ENCODE measurements at regions not wholly inside any gene's neighbourhood (a gene's known extent, or its start where the extent isn't known, plus 50 kb on each side); places are given as distances from the start of the nearest gene placed in this dataset.
A peak's percentile ranks its signal among the peaks of the same experiment; 100 is the strongest.
"Not testable (repeated sequence)": the region's sequence is repeated elsewhere in the genome, so short reads cannot be mapped to it uniquely, and the experiment has no call there.

DNA sequence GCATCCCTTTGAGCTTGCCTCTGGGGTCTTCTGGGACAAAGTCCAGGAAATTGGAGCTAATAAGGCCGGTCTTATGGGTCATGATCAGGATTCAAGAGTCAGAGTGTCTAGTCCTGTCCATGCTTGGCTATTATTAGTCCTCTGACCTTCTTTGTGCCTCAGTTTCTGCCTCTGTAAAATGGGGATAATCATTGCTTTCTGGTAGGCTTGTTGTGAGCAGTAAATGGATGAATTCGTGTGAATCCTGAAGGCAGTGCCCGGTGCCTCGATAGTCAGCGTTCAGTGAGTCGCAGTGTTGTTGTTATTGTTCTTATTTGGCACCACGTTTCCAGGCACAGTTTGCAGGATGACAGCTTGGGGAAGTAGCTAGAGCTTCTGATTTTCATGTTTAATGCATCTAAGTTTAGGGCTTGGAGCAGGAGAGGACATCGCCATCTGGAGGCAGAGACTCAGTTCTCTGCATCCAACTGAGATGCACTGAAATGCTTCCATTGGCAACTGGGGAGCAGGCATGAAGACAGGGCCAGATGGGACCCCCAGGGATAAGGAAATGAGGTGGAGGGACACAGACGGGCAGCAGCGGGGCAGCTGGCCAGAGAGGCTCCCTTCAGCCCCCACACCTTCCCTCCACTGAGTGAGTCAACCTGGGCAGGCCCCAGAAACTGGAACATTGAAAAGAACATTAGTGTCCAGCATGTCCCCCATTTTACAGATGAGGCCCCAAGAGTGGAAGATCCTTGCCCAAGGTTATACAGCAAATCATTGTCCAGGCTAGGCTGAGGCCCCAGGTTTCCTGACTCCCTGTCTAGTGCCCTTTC lies 160.3 kb downstream of the PTPRU start:
- no peak for DNase-seq

DNA sequence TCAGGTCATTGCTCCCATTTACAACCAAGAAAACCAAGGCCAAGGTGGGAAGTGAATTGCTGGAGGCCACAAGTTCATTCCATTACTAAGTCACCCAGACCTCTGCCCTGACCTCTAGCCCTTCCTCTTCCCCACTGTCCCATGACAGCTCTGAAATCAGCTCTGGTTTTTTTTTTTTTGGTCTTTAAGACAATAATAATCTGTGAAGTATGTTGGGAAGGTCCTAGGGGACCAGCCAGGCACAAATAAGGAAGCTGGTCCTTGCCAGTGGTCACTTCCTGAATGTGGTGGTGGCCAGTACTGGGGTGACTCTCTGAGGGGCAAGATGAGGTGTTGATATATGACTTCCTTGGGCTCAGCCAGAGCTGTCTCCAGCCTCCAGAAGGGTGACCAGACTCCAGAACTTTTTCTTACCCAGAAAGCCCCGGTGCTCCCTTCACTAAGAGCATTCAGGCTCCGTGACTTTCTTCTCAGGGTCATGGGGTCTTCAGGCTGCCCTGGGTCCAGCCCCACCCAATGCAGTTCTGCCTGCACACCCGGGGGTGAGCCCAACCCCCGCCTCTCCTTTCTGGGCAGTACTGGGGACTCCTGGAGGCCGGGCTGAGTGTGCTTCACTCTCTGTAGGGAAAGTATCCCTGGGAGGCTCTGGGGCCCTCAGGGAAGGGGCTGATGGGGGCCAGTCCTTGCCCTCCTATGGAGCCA lies 159.6 kb downstream of the PTPRU start:
- DNase-seq: no peak

DNA sequence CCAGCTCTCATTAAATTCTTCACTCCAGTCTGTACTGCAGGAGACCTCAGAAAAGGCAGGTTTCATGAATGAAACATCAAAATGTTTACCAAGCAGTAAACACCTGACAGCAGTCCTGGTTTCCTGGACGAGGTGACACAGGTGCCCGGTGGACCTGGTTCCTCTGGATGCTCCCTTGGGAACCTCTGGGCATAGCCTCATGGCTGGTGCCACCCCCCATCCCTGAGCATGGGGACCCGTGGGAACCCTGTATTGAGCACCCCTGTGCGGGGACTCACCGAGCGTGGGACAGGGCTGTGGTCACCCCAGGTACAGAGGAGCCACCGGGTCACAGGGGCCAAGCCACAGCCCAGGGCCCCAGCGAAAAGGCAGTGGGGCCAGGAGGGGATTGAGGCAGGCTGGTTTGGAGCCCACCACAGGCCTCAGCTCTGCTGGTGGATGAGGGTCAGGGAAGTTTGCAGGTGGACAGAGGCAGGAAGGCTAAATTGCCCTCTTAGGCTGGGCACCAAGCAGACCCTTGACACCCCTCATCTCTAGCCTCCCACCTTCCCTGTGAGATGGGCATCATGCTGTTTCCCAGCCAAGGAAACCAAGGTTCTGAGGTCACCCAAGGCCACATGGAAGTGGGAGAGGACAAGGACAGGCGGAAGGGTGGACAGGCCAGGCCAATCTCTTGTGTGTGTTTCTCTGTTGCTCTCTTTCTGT lies 158.4 kb downstream of the PTPRU start:
- no peak for DNase-seq

DNA sequence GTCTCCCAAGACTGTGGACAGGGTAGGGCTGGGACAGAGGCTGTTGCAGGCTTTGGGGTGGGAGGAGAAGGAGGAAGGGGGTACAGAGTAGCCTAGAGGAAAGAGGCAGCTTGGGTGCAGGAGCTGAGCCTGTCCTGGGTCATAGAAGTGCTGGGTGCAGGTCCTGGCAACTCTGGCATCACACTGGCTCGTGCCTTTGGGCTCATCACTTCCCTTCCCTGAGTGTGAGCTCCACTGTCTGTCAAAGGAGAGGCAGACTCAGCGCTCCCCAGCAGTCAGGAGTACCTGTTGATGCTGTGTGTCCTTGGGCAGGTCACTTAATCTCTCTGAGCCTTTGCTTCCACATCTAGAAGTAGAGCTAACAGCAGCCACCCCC lies 157.1 kb downstream of the PTPRU start:
- no peak for DNase-seq

DNA sequence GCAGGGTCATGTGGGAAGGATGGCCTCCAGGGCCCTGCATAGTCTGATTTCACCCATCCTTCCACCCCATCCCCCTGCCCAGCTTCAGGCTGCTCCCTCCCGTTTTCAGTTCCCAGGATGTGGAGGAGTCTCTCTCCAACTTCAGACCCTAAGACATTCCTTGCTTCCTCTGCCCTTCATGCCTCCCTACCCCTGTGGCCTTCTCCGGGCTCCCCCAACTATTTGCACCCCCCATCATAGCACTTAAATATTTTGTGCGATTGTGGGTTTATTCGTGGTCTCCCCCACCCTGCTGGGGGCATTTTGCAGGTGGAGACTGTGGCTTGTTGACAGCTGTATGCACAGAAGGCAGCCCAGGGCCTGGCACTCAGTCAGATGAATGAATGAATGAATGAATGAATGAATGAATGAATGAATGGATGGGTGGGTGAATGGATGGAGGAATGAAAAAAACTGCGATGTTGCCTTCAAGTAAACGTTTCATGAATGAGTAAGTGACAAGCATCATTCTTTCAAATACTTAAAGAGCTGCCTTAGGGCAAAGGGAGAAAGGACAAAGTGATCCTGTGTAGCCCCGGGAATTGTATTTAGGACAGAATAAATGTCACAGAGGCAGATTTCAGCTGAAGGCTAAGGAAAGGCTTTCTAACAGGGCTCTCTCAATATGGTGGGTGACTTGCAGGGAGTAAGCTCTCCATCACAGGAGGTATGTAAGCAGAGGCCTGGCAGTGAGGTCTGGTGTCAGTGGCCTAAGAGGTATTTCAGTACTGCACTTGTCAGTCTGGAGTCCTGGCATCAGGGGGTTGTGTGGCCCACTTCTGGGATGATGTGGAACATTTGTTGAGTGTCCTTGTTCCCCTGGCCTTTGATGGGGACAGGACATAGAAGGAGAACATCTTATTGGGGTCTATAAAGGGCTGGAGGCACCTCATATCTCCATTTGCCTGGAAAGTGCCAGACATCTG lies 156.4 kb downstream of the PTPRU start:
- DNase-seq: no peak

DNA sequence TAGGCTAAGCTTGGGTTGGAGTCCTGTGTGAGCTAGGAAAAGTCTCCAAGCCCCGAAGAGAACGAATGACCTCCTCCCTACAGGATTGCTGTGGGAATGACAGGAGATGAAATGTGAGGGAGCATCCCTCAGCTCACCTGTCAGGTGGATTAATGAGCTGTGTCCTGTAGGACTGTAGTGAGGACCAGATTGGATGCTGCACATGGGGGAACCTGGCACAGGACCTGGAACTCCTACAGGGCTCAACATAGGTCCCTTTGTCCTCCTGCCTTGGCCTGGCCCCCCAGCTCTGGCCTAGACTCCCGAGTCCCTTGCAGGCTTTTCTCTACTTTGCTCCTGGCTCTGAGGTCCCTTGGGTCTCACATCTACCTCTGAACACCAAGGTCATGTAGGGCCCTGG lies 155.7 kb downstream of the PTPRU start:
- DNase-seq: no peak

DNA sequence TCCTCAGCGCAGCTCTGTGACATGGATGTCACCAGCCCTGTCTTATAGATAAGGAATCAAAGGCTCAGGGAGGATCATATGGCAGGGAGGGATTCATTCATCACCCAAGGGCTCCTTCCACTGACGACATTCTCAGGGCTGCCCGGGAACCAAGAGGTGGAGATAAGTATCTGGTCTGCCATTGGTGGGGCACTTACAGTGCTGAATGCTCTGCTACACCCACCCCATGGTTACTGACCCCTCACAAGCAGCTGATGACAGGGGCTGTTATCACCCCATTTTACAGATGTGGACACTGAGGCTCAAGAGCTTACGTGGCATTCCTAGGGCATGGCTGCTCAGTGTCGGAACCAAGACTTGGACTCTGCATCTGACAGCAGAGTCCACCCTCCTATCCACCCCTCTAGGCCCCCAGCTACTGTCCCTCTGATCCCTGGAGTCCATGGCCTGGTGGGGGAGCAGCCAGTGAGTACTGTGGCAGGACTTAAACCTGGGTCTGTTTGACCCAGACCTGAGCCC lies 155.1 kb downstream of the PTPRU start:
- no peak for DNase-seq

DNA sequence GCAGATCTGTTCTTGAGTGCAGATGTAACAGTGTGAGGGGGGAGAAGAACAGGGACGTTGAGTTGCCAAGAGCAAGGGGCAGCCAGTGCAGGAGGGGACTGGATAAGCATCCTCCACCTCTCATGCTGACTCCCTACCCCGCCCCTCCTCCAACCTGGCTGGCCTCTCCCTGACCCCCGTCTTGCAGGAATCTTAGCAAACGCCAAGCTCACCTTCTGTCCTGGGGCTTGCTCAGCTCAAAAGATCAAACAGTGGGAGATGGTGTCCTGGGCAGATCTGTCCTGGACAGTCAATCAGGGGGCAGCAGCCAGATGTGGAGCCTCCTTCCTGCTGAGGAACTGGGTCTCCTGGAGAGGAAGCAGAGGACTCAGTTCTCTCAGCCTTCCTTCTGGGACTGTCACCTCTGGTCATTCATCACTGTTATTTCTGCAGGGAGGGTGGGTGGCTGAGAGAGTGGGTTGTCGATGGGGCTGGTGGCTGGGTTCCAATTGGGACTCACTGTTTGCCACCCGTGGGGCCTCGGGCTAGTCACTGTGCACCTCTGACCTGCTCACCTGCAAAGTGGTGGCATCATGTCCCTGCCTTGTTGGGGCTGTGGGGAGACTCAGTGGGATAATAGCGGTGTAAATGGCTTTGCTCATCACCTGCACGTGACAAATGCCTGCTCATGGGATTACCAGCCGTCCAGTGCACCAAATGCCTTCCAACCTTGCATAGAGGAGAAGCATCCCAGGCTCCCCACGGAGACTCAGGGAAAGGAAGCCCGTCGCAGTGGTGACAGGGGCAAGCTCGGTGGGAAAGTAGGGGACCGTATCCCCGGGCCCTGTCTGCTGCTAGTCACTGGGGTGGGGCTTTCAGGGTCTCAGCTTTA lies 154.4 kb downstream of the PTPRU start:
- no peak for DNase-seq

DNA sequence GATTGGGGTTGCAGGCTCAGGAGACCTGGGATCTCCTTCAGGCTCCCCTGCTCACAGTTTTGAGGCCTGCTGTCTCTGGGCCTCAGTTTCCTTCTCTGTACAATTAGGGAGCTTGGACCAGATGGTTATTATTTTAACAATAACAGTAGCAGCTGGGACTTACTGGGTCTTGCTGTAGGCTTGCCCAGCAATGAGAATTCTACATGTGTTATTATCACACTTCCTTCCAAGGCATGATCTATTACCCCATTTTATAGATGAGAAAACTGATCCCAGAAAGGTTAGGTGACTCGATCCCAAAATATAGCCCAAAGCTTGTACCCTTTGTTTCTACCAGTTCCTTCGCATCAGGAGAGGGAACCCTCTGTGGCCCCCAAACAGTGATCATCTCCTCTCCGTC lies 153.8 kb downstream of the PTPRU start:
- no peak for DNase-seq

DNA sequence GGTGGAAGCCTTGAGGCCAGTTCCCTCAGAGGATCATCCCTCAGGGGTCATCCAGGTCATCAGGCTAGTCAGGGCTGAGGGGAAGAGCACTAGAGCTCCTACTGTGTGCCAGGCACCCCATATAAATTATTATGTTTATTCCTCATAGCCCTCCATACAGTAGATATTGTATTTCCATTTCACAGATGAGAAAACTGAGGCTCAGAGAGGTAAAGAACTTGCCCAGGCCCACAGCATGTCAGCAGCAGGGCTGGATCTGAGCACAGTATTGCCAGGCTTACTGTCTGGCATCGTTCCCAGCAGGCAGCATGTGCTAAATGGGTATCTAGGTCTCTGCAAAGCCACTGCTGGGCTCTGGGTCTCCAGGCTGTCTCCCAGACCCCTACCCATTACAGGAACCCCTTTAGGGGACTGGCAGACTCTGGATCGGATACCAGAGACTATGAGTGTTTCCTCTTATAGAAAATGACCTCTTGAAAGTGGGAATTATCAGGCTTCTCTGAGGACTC lies 153.3 kb downstream of the PTPRU start:
- DNase-seq: no peak

DNA sequence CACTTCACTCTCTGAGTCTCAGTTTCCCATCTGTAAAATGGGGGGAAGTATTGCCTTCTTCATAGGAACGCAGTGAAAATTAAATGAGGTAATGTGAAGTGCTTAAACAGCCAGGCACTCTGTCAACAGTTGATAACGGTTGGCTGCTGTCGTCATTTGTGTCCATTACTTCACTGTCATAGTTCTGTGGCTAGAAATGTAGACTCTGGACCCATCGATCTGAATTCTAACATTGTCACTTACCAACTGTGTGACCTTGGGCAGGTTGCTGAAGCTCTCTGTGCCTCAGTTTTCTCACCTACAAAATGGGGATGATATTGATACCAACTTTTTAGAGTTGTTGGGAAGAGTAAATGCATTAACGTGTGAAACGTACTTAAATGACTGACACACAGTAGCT lies 152.6 kb downstream of the PTPRU start:
- no peak for DNase-seq

DNA sequence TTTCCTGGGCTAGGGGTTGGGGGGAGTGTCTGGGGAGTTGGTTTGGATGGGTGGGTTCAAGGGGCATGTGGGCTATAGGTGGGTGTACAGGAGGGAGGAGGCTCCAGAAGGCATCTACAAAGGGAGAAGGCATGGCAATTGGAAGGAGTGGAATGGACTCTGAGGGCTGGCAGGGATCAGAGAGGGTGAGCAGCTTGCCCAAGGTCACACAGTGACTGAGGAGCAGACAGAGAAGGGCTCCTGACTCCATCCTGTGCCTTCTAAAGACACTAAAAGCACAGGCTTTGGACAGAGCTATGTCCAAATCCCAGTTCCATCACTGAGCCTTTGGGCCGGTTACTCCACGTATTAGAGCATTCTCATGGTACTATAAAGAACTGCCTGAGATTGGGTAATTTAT lies 151.8 kb downstream of the PTPRU start:
- DNase-seq: no peak

DNA sequence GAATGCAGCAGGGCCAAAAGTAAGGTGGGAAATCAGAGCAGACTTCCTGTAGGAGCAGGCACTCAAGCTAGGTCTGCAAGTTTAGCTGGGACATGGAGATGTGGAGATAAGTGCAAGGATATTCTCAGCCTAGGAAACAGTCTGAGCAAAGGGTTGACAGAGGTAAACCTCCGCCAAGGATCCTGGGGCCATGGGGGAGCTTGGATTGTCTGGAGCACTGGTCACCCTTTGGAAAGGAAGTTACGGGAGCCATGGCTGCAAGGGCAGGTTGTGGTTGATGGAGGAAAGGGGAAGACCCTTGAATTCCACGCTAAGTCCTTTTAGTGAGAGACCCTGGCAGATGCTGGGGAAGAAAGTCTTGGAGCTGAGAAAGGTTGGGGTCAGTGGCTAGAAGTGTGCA lies 150.9 kb downstream of the PTPRU start:
- no peak for DNase-seq

DNA sequence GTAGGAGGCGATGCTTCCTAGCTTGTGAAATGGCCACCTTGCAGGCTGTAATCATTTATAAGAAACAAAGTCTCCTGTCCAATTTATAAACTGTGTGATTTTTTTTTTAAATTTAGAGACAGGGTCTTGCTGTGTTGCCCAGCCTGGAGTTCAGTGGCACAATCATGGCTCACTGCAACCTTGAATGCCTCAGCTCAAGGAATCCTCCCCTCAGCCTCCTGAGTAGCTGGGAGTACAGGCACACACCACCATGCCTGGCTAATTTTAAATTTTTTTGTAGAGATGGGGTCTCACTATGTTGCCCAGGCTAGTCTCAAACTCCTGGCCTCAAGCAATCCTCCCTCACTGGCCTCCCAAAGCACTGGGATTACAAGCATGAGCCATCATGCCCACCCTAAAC lies 150.1 kb downstream of the PTPRU start:
- not testable (repeated sequence) for DNase-seq

DNA sequence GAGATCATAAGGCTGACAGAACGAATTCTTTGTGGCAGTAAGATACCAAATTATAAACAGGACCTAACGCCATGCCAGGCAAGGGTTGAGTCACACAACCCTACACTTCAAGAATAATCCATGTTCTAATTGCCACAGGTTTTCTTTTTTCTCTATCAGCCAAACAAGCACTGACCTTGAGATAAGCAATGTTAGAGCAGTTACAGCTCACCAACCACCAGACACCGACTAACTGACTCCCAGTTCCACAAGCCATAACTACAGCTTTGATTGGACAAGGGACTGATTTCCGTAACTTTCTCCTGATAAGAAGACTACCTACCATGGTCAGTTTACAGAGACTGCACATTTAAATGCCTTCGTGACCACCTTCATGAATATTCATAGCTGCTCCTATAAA lies 149.6 kb downstream of the PTPRU start:
- no peak for DNase-seq

DNA sequence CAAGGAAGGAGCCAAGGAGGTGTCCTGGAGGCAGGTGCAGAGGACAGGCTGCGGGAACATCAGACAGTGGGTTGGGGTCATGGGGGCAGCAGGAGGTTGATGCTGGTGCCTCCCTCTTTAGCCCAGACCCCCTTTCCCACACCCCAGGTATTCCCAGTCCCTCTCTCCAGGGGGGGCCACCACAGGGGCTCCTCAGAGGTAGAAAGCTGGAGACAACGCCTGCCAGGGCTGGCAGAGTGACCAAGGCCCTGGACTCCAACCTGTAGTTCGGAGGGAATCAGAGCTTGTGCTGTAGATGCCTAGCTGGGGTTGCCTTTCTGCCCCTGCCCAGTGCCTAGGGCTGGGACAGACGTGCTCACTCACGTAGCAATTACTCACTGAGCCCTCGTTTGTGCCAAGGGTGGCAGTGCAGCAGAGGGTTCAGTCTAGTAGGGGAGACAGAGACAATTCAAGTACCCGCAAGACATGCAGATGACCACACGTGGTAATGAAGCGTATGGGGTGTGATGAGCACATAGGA lies 148.2 kb downstream of the PTPRU start:
- DNase-seq: no peak

DNA sequence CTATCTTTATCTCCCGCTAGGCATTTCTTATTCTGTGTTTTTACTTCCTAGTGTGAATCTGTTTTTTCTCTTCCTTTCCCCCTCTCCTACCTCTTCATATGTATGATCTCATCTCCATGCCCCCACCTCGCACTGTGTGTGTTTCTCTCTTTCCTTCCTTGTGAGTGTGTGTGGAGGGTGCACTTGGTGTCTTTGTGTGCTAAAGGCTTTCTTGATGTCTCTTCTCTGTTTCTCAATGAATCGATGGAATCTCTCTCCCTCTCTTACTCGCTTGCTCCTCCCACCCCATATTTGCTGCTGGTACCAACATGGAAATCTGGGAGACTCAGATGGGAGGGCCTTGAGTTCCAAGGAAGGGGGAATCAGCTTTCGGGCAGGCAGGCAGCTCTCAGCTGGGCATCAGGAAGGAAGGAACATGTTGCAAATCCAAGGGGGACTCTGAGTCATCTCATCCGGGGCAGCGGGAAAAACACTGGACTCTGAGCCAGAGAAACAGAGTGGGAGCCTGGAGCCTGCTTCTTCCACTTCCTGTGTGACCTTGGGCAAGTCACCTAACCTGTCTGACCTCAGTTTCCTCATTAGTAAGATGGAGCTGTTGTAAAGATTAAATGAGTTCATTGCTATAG lies 147.5 kb downstream of the PTPRU start:
- no peak for DNase-seq

DNA sequence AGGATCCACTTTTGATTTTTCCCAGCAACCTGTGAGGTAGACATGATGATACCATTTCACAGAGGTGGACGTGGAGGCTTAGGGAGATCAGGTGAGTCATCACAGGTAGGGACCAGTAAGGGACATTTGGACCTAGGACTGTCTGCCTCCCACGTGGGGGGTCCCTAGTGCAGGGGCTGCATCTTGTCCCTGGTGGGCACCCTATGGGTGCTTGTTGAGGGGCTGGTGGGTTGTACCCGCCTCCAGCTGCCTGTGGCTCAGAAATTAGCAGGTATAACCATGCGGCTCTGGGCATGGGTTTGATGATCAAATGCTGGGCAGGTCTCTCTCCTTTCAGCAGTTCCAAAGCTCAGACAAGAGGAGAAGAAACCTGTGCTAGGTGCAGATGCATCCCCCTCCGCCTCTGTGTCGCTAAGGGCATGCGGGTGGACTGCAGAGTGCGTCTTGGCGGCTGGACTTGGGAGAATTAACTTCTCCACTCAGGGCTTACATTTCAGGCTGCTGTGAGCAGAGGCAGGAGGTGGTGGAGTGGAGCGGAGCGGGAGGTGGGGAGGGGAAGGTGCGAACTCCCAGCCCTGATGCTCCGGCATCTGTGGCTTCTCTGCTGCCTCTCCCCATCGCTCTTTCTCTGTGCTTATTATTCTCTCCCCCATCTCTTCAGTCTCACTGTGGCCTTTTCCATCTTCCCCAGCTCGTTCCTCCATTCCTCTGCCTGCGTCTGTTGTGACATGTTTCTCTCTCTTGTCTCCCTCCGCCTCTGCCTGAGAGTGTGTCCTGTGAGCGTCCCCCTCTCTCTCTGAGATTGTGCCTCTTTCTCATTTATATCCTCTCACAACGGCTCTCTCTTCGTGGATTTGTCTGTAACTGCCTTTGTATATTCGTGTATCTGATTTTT lies 146.8 kb downstream of the PTPRU start:
- peak; percentile 28 for DNase-seq

DNA sequence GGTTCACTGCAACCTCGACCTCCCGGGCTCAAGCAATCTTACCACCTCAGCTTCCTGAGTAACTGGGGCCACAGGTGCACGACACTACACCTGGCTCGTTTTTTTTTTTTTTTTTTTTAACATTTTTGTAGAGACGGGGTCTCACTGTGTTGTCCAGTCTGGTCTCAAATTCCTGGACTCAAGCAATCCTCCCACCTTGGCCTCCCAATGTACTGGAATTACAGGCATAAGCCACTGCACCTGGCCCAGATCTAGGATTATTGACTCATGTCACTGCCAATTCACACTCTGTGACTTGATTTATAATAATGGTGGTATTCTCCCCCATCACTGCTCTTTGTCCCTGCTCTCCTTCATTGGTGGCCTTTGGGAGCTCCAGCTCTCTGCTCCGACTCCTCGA lies 145.1 kb downstream of the PTPRU start:
- DNase-seq: no peak

DNA sequence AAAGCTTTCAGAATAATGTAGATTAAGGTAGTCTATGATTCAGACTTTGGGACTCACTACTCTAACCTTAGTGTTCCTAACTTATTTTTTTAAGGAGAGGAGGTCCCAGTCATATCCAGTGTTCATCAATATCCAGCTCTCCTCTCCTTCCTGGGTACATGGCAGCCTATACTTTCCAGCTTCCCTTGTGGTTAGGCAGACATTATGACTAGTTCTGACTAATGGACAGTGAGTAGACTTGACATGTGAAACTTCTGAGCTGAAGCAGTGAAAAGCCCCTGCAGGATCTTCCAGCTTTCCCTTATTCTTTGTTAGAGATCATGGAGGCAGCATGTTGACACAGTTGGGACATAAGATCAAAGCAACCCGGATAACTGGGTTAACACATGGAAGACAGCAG lies 144.2 kb downstream of the PTPRU start:
- no peak for DNase-seq

All from activated CD8-positive, alpha-beta memory T cell treated with anti-CD3 and anti-CD28 coated beads, Interleukin-2, amount 50 U/mL, for 48 hours (primary cell).